IPS-NIHi7 (cell line): ENCODE measurements at regions not wholly inside any gene's neighbourhood (a gene's known extent, or its start where the extent isn't known, plus 50 kb on each side); places are given as distances from the start of the nearest gene placed in this dataset.

Source experiments
- DNase-seq: peaks from one replicate; pipeline ENCODE4 v3.0.0; 2012; ENCODE audit warnings: mixed read lengths; ENCODE audit errors: extremely low spot score

DNA sequence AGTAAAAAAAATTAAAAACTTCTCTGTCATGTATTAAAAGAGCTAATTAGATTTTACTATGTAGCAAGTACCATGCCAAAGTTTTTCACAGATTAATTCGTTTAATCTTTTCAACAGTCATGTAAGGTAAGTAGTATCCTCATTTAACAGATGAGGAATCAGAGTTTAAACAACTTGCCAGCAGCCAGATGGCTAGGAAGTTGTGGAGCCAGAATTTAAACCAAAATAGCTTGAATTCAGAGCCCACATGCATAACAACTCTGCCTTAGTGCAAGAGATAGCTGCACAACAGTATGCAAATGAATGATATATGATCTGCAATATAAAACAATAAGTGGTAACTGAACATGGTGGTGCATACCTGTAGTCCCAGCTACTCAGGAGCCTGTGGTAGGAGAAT, 75.3 kb downstream of the NAP1L3 start:
- no peak for DNase-seq

- DNase-seq = no peak
Measured at GRCh38 chrX:93594780-93595179, 78.6 kb downstream of the NAP1L3 start.

GRCh38 chrX:93593966-93594365, 79.4 kb downstream of the NAP1L3 start:
- DNase-seq = no peak

- DNase-seq = no peak
Measured at GRCh38 chrX:93591398-93591797, 82.0 kb downstream of the NAP1L3 start.

DNA sequence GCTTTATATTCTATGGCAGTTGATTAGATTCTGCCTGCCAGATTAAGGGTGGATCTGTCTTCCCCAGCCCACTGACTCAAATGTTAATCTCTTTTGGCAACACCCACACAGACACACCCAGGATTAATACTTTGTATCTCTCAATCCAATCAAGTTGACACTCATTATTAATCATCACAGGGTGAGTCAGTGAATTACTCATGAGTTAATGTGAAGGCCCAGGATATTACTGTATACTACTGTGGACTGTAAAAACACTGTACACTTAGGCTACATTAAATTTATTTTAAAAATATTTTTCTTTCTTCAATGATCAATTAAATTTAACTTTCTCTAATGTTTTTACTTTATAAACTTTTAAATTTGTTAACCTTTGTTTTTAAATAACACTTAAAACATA, 87.7 kb downstream of the NAP1L3 start:
- no peak for DNase-seq

DNA sequence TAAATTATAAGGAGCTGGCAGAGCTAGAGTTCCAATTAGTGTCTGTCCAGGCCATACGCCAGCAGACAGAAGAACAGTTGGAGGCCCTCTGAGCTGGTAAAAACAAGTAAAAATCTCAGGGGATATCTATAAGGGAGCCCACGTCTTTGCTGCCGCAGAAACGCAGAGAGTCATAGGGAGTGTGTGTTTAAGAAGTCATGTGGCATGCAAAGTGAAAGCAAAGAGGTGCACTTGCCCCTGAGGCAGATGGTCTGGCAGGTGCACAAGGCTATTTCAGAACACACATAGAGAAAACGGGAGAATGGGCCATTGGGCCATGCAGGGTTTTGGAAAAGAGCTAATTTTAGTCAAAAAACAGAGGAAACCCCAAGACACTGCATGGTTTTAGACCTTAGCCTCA, 92.7 kb downstream of the NAP1L3 start:
- no peak for DNase-seq

- peak; percentile 17 for DNase-seq
Measured at GRCh38 chrX:93538575-93538974, 134.8 kb downstream of the NAP1L3 start.

DNA sequence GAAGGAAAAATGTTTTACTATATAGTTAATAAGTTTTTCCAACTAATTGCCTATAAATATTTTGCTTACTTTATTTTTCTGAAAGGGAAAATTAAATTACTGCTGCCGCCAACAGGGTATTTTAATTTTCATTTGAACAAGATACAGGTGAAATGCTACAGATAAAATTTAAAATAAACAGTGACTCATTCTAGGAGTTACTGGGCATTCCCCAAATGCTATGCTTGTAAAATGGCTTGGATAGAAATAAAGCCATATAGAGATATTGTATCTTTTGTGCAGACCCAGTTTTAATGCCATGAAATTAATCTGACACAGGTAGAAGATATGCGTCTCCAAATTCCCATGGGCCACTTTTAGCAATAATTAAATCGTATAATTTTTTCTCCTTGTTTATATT, 144.5 kb downstream of the NAP1L3 start:
- DNase-seq = no peak
